H9 (cell line): ENCODE measurements at regions not wholly inside any gene's neighbourhood (a gene's known extent, or its start where the extent isn't known, plus 50 kb on each side); places are given as distances from the start of the nearest gene placed in this dataset.
A peak's percentile ranks its signal among the peaks of the same experiment; 100 is the strongest.

Experiments used
- DNase-seq: peaks from one replicate; pipeline ENCODE4 v3.0.0-alpha.2; 2017
- H2AFZ ChIP-seq: one replicate; pipeline ENCODE4 v1.6.1; 2013; ENCODE audit warnings: mild to moderate bottlenecking, low read length, control low read depth, moderate library complexity
- H2AK5ac ChIP-seq: 2 replicates; pipeline ENCODE4 v1.6.1; 2013; ENCODE audit warnings: low read length, control low read depth, mixed read lengths; ENCODE audit not compliant: insufficient read length
- H2BK120ac ChIP-seq: one replicate; pipeline ENCODE4 v1.6.1; 2013; ENCODE audit warnings: low read depth, mild to moderate bottlenecking, low read length, control low read depth, inconsistent platforms; ENCODE audit not compliant: poor library complexity, severe bottlenecking
- H2BK12ac ChIP-seq: 2 replicates; pipeline ENCODE4 v1.6.1; 2013; ENCODE audit warnings: low read length, control low read depth, mixed read lengths, low read depth; ENCODE audit not compliant: insufficient read length
- H2BK15ac ChIP-seq: 2 replicates; pipeline ENCODE4 v1.6.1; 2013; ENCODE audit warnings: low read depth, low read length, control low read depth
- H2BK20ac ChIP-seq: one replicate; pipeline ENCODE4 v1.6.1; 2013; ENCODE audit warnings: low read depth, mild to moderate bottlenecking, low read length, control low read depth, inconsistent platforms; ENCODE audit not compliant: poor library complexity, severe bottlenecking
- H2BK5ac ChIP-seq: 2 replicates; pipeline ENCODE4 v1.6.1; 2013; ENCODE audit warnings: low read length, control low read depth, mixed read lengths; ENCODE audit not compliant: insufficient read length
- H3K14ac ChIP-seq: 2 replicates; pipeline ENCODE4 v1.6.1; 2013; ENCODE audit warnings: low read length, control low read depth; ENCODE audit not compliant: insufficient read depth
- H3K18ac ChIP-seq: 2 replicates; pipeline ENCODE4 v1.6.1; 2013; ENCODE audit warnings: low read depth, mild to moderate bottlenecking, mixed read lengths, low read length, control low read depth; ENCODE audit not compliant: insufficient read length
- H3K23ac ChIP-seq: 2 replicates; pipeline ENCODE4 v1.6.1; 2013; ENCODE audit warnings: low read length, control low read depth, mixed read lengths, low read depth; ENCODE audit not compliant: insufficient read length
- H3K23me2 ChIP-seq: 2 replicates; pipeline ENCODE4 v1.6.1; 2013; ENCODE audit warnings: low read depth, mild to moderate bottlenecking, mixed read lengths, low read length, control low read depth; ENCODE audit not compliant: insufficient read length, poor library complexity, severe bottlenecking
- H3K27ac ChIP-seq: 2 replicates; pipeline ENCODE4 v1.5.1; 2013; ENCODE audit warnings: low read length, control low read depth, mixed read lengths, low read depth; ENCODE audit not compliant: insufficient read length
- H3K27me3 ChIP-seq: 2 replicates; pipeline ENCODE4 v1.6.1; 2013; ENCODE audit warnings: low read length, control low read depth, inconsistent platforms; ENCODE audit not compliant: insufficient read depth
- H3K4ac ChIP-seq: 2 replicates; pipeline ENCODE4 v1.6.1; 2013; ENCODE audit warnings: low read depth, mild to moderate bottlenecking, control low read depth, inconsistent platforms, low read length, moderate library complexity
- H3K4me1 ChIP-seq: 2 replicates; pipeline ENCODE4 v1.6.1; 2013; ENCODE audit warnings: low read length, control low read depth, inconsistent platforms; ENCODE audit not compliant: insufficient read depth
- H3K4me2 ChIP-seq: 2 replicates; pipeline ENCODE4 v1.6.1; 2013; ENCODE audit warnings: low read length, control low read depth, mixed read lengths; ENCODE audit not compliant: insufficient read length, insufficient read depth
- H3K56ac ChIP-seq: 2 replicates; pipeline ENCODE4 v1.6.1; 2013; ENCODE audit warnings: low read depth, mild to moderate bottlenecking, mixed read lengths, low read length, control low read depth; ENCODE audit not compliant: insufficient read length
- H3K79me1 ChIP-seq: 2 replicates; pipeline ENCODE4 v1.6.1; 2013; ENCODE audit warnings: low read depth, mild to moderate bottlenecking, moderate library complexity, low read length, control low read depth, inconsistent platforms; ENCODE audit not compliant: insufficient read depth, poor library complexity, severe bottlenecking
- H3K79me2 ChIP-seq: 2 replicates; pipeline ENCODE4 v1.6.1; 2013; ENCODE audit warnings: low read length, control low read depth, inconsistent platforms; ENCODE audit not compliant: insufficient read depth
- H3K9ac ChIP-seq: 2 replicates; pipeline ENCODE4 v1.6.1; 2013; ENCODE audit warnings: low read length, control low read depth, mixed read lengths; ENCODE audit not compliant: insufficient read length; ENCODE audit errors: extremely low read depth
- H3K9me3 ChIP-seq: one replicate; pipeline ENCODE4 v1.6.1; 2013; ENCODE audit warnings: low read depth, low read length, inconsistent platforms; ENCODE audit not compliant: control insufficient read depth
- H3T11ph ChIP-seq: one replicate; pipeline ENCODE4 v1.6.1; 2013; ENCODE audit warnings: mild to moderate bottlenecking, low read length, control low read depth, inconsistent platforms
- H4K20me1 ChIP-seq: one replicate; pipeline ENCODE4 v1.6.1; 2013; ENCODE audit not compliant: control insufficient read depth, insufficient read length, insufficient read depth
- H4K5ac ChIP-seq: 2 replicates; pipeline ENCODE4 v1.6.1; 2013; ENCODE audit warnings: low read depth, mild to moderate bottlenecking, mixed read lengths, low read length, control low read depth; ENCODE audit not compliant: insufficient read length
- H4K8ac ChIP-seq: replicated peaks from 2 replicates; pipeline ENCODE4 v1.6.1; 2013; ENCODE audit warnings: low read length, control low read depth, mixed read lengths, low read depth; ENCODE audit not compliant: insufficient read length
- H4K91ac ChIP-seq: 2 replicates; pipeline ENCODE4 v1.6.1; 2013; ENCODE audit warnings: low read depth, mild to moderate bottlenecking, moderate library complexity, mixed read lengths, low read length, control low read depth; ENCODE audit not compliant: insufficient read length
- H3K27ac Mint-ChIP-seq, 3 experiments: 2 replicates in 2 of 3; 3 replicates in 1 of 3; pipeline ENCODE4 v1.8.0; 2020 to 2021; ENCODE audit warnings: mixed read lengths in 3 of 3, mild to moderate bottlenecking in 1 of 3, moderate library complexity in 1 of 3
- H3K27me3 Mint-ChIP-seq: 2 replicates; pipeline ENCODE4 v1.8.0; 2021; ENCODE audit warnings: low read depth, mild to moderate bottlenecking, moderate library complexity, mixed read lengths
- H3K36me3 Mint-ChIP-seq, 3 experiments: 2 replicates in 2 of 3; 3 replicates in 1 of 3; pipeline ENCODE4 v1.8.0; 2020 to 2021; ENCODE audit warnings: low read depth in 3 of 3, mixed read lengths in 3 of 3; ENCODE audit not compliant: insufficient read depth in 1 of 3
- H3K4me1 Mint-ChIP-seq, 2 experiments: 2 replicates each; pipeline ENCODE4 v1.8.0; 2020; ENCODE audit warnings: mixed read lengths in 2 of 2
- H3K4me3 Mint-ChIP-seq, 2 experiments: 2 replicates in 1 of 2; 3 replicates in 1 of 2; pipeline ENCODE4 v1.8.0; 2020 to 2021; ENCODE audit warnings: mild to moderate bottlenecking in 2 of 2, mixed read lengths in 2 of 2, moderate library complexity in 1 of 2
- H3K9me3 Mint-ChIP-seq, 2 experiments: 2 replicates in 1 of 2; 3 replicates in 1 of 2; pipeline ENCODE4 v1.8.0; 2020; ENCODE audit warnings: mild to moderate bottlenecking in 2 of 2, mixed read lengths in 2 of 2, moderate library complexity in 1 of 2
- WGBS: extraction: QIAGEN DNeasy Blood & Tissue Kit; methylation state at CpG from one replicate; pipeline ENCODE4 v1.1.7; 2013; ENCODE audit warnings: missing lambda C conversion rate, low lambda C conversion rate, mixed read lengths; ENCODE audit not compliant: insufficient read length; ENCODE audit errors: extremely low coverage; 5-methylcytosine and 5-hydroxymethylcytosine counted together
- TF ChIP-seq, protein P1 (sequence below): fragments of 200-600 bp; sonication (generic); conservative IDR thresholded peaks from 3 replicates; pipeline ENCODE4 v1.8.0; 2021; ENCODE audit warnings: antibody characterized with exemption, mild to moderate bottlenecking

- no peaks in the 10 kb centered on the region for H4K20me1 ChIP-seq
- no peak overlapping the region for H2BK15ac ChIP-seq
- H3K79me2 ChIP-seq, result no peaks in the 10 kb centered on the region; the same call in 1 of the 2 replicates
- Mint-ChIP-seq H3K4me1 (peaks cover 0 to 2% of the 10 kb centered on the region in 2 experiments; a peak in 1 of 4 replicates), H3K4me3 (no peak overlapping the region), H3K27me3 (peaks cover 5% of the 10 kb centered on the region), H3K27ac (no peak overlapping the region), H3K36me3 (no peaks in the 10 kb centered on the region; a peak in 1 of 7 replicates), H3K9me3 (peaks cover 0 to 6% of the 10 kb centered on the region in 2 experiments; a peak in 4 of 5 replicates)
- H3K27me3 ChIP-seq, result no peaks in the 10 kb centered on the region
- TF ChIP-seq, protein P1, sequence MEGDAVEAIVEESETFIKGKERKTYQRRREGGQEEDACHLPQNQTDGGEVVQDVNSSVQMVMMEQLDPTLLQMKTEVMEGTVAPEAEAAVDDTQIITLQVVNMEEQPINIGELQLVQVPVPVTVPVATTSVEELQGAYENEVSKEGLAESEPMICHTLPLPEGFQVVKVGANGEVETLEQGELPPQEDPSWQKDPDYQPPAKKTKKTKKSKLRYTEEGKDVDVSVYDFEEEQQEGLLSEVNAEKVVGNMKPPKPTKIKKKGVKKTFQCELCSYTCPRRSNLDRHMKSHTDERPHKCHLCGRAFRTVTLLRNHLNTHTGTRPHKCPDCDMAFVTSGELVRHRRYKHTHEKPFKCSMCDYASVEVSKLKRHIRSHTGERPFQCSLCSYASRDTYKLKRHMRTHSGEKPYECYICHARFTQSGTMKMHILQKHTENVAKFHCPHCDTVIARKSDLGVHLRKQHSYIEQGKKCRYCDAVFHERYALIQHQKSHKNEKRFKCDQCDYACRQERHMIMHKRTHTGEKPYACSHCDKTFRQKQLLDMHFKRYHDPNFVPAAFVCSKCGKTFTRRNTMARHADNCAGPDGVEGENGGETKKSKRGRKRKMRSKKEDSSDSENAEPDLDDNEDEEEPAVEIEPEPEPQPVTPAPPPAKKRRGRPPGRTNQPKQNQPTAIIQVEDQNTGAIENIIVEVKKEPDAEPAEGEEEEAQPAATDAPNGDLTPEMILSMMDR, result no peak
- WGBS, result no CpG with 5 or more reads among the region's 12 CpGs
- no peak overlapping the region for H3K14ac ChIP-seq
- H3K4me1 ChIP-seq, result no peaks in the 10 kb centered on the region
- H2BK12ac ChIP-seq, result no peak overlapping the region
- H3K23ac ChIP-seq, result no peak overlapping the region
- H2BK5ac ChIP-seq, result no peak overlapping the region
- H2BK20ac ChIP-seq, result no peak overlapping the region
- H3K79me1 ChIP-seq, result no peaks in the 10 kb centered on the region
- H3K9ac ChIP-seq, result no peak overlapping the region
- no peak overlapping the region for H3K4ac ChIP-seq
- no peaks in the 10 kb centered on the region for H3K9me3 ChIP-seq
- H3K23me2 ChIP-seq, result no peaks in the 10 kb centered on the region
- DNase-seq, result peak; percentile 7
- no peak overlapping the region for H4K5ac ChIP-seq
- no peak overlapping the region for H3K4me2 ChIP-seq
- no peak overlapping the region for H3K18ac ChIP-seq
- H3K27ac ChIP-seq, result no peak overlapping the region
- H4K8ac ChIP-seq, result no peak overlapping the region
- no peak overlapping the region for H3K56ac ChIP-seq
- no peak overlapping the region for H2AK5ac ChIP-seq
- H2BK120ac ChIP-seq, result no peak overlapping the region
- H4K91ac ChIP-seq, result no peak overlapping the region
- no peak overlapping the region for H2AFZ ChIP-seq
- H3T11ph ChIP-seq, result no peak overlapping the region
These were observed 66.2 kb upstream of the SALL3 start for GRCh38 chr18:78913395-78913794.
